Spleen (tissue), 11 donors: ENCODE measurements at regions not wholly inside any gene's neighbourhood (a gene's known extent, or its start where the extent isn't known, plus 50 kb on each side); places are given as distances from the start of the nearest gene placed in this dataset.

Source experiments
- DNase-seq: peaks from one replicate; pipeline ENCODE4 v3.0.0-alpha.2; 2020
- H3K27ac ChIP-seq, 8 donors: fragments of 200-600 bp; sonication (generic) in 7 of 8; 1 replicate in 4 of 8; 2 replicates in 4 of 8; pipeline versions ENCODE4 v1.5.0 to v1.8.0; 2016 to 2021; ENCODE audit warnings: inconsistent platforms in 4 of 8, mild to moderate bottlenecking in 4 of 8, moderate library complexity in 1 of 8
- H3K27me3 ChIP-seq, 7 donors: fragments of 200-600 bp; sonication (generic) in 6 of 7; replicated peaks in 1 of 7; 1 replicate in 4 of 7; 2 replicates in 3 of 7; pipeline versions ENCODE4 v1.5.0 to v1.8.0; 2016 to 2021; ENCODE audit warnings: inconsistent platforms in 3 of 7, mild to moderate bottlenecking in 1 of 7
- H3K36me3 ChIP-seq, 6 donors: fragments of 200-600 bp; sonication (generic) in 5 of 6; 1 replicate in 4 of 6; 2 replicates in 2 of 6; pipeline versions ENCODE4 v1.5.0 to v1.8.0; 2016 to 2021; ENCODE audit warnings: inconsistent platforms in 2 of 6
- H3K4me1 ChIP-seq, 6 donors: fragments of 200-600 bp; sonication (generic) in 5 of 6; 1 replicate in 3 of 6; 2 replicates in 3 of 6; pipeline versions ENCODE4 v1.5.0 to v1.8.0; 2016 to 2021; ENCODE audit warnings: inconsistent platforms in 3 of 6
- H3K4me3 ChIP-seq, 8 donors: fragments of 200-600 bp; sonication (generic) in 7 of 8; 1 replicate in 4 of 8; 2 replicates in 4 of 8; pipeline versions ENCODE4 v1.5.0 to v1.8.0; 2016 to 2021; ENCODE audit warnings: inconsistent platforms in 4 of 8, mild to moderate bottlenecking in 4 of 8, moderate library complexity in 2 of 8
- H3K9me3 ChIP-seq, 8 donors: fragments of 200-600 bp; sonication (generic) in 7 of 8; 1 replicate in 4 of 8; 2 replicates in 4 of 8; pipeline versions ENCODE4 v1.5.0 to v1.8.0; 2016 to 2021; ENCODE audit warnings: inconsistent platforms in 4 of 8
- CTCF ChIP-seq, 11 experiments: fragments of 200-600 bp in 7 of 11; fragments of 450-650 bp in 4 of 11; sonication (generic) in 4 of 11; IDR thresholded peaks in 8 of 11; conservative IDR thresholded peaks in 3 of 11; 1 replicate in 7 of 11; 2 replicates in 4 of 11; pipeline versions ENCODE4 v1.4.0 to v1.8.0; 2016 to 2021; ENCODE audit warnings: antibody characterized with exemption in 11 of 11, inconsistent platforms in 4 of 11, mild to moderate bottlenecking in 1 of 11
- POLR2A ChIP-seq, 3 donors: fragments of 450-650 bp; IDR thresholded peaks; one replicate each; pipeline ENCODE4 v1.5.1; 2017; ENCODE audit warnings: antibody characterized with exemption in 3 of 3, mild to moderate bottlenecking in 1 of 3
- POLR2AphosphoS5 ChIP-seq, 3 donors: sonication (generic); formaldehyde crosslinking; IDR thresholded peaks; one replicate each; pipeline ENCODE4 v1.5.1; 2017; ENCODE audit warnings: antibody characterized with exemption in 3 of 3
- WGBS, 5 donors: extraction: QIAGEN DNeasy Blood & Tissue Kit in 3 of 5; methylation state at CpG; one replicate each; pipeline versions ENCODE4 v1.1.5 to v1.1.7; 2013 to 2018; 5-methylcytosine and 5-hydroxymethylcytosine counted together
- intact Hi-C: fragments of 100-400 bp; cut with DNase I; formaldehyde crosslinking; loops from one replicate; pipeline ENCODE4 v1.15.0; 2023; ENCODE audit warnings: low total_unique reads
- donor health status: healthy with polysubstance abuse.
- donor health status: DM: no; HTN: no; CAD: no; lungs with moderate emphysema.
- donor health status: DM: no; HTN: no; CAD: no.
- donor health status: Bipolar disorder and iron deficiency.
- donor health status: healthy.
- donor health status: DM: no; HTN: no; CAD: no.
- donor health status: DM: yes; HTN: yes; CAD: no.

GRCh38 chr22:17318817-17319216 lies 50.4 kb upstream of the CECR2 start:
- Histone ChIP-seq H3K27ac (no peak overlapping the region), H3K4me3 (no peak overlapping the region), H3K36me3 (no peaks in the 10 kb centered on the region), H3K9me3 (no peaks in the 10 kb centered on the region), H3K27me3 (no peaks in the 10 kb centered on the region), H3K4me1 (no peaks in the 10 kb centered on the region)
- intact Hi-C loops: no loop called here
- DNase-seq: no peak
- TF ChIP-seq POLR2A (IDR thresholded peaks at IDR 0.05) (no peak), POLR2AphosphoS5 (IDR thresholded peaks at IDR 0.05) (no peak), CTCF (IDR thresholded peaks at IDR 0.05 in 8 of 11, conservative IDR thresholded peaks at IDR 0.05 in 3 of 11) (no peak)
- WGBS, 5 donors: 68 to 96% (median 88%) methylated on average over 3 of the region's 3 CpGs

GRCh38 chr22:17315310-17315709 lies 54.0 kb upstream of the CECR2 start:
- DNase-seq: no peak

GRCh38 chr22:17314487-17314886 lies 54.8 kb upstream of the CECR2 start:
- 87 to 95% (median 92%) methylated on average over 9 of the region's 9 CpGs for WGBS, 5 donors
- Histone ChIP-seq H3K9me3 (no peaks in the 10 kb centered on the region), H3K4me1 (no peaks in the 10 kb centered on the region), H3K4me3 (no peak overlapping the region), H3K36me3 (no peaks in the 10 kb centered on the region), H3K27ac (no peak overlapping the region), H3K27me3 (no peaks in the 10 kb centered on the region)
- intact Hi-C loops: no loop called here
- TF ChIP-seq POLR2A (IDR thresholded peaks at IDR 0.05) (no peak), CTCF (IDR thresholded peaks at IDR 0.05 in 8 of 11, conservative IDR thresholded peaks at IDR 0.05 in 3 of 11) (no peak), POLR2AphosphoS5 (IDR thresholded peaks at IDR 0.05) (no peak)
- no peak for DNase-seq

More at GRCh38 chr22:17315310-17315709, 54.0 kb upstream of the CECR2 start:
- no peaks in the 10 kb centered on the region for H3K36me3 ChIP-seq
- no peaks in the 10 kb centered on the region for H3K4me1 ChIP-seq
- 78 to 90% (median 83%) methylated on average over 7 of the region's 7 CpGs for WGBS, 5 donors
- TF ChIP-seq POLR2A (IDR thresholded peaks at IDR 0.05) (no peak), POLR2AphosphoS5 (IDR thresholded peaks at IDR 0.05) (no peak), CTCF (IDR thresholded peaks at IDR 0.05 in 8 of 11, conservative IDR thresholded peaks at IDR 0.05 in 3 of 11) (no peak)
- intact Hi-C loops: no loop called here
- H3K27me3 ChIP-seq: no peaks in the 10 kb centered on the region
- no peak overlapping the region for H3K4me3 ChIP-seq
- no peak overlapping the region for H3K27ac ChIP-seq
- H3K9me3 ChIP-seq: no peaks in the 10 kb centered on the region

- Histone ChIP-seq H3K36me3 (no peaks in the 10 kb centered on the region), H3K27me3 (no peaks in the 10 kb centered on the region), H3K9me3 (no peaks in the 10 kb centered on the region), H3K4me3 (no peak overlapping the region), H3K4me1 (no peaks in the 10 kb centered on the region), H3K27ac (no peak overlapping the region)
- intact Hi-C loops: no loop called here
- DNase-seq: no peak
- TF ChIP-seq CTCF (IDR thresholded peaks at IDR 0.05 in 8 of 11, conservative IDR thresholded peaks at IDR 0.05 in 3 of 11) (no peak), POLR2AphosphoS5 (IDR thresholded peaks at IDR 0.05) (no peak), POLR2A (IDR thresholded peaks at IDR 0.05) (no peak)
- WGBS, 5 donors: 86 to 90% (median 88%) methylated on average over 14 of the region's 14 CpGs
These were observed 55.6 kb upstream of the CECR2 start for GRCh38 chr22:17313626-17314025.
